ENCODE measurements at regions not wholly inside any gene's neighbourhood (a gene's known extent, or its start where the extent isn't known, plus 50 kb on each side); places are given as distances from the start of the nearest gene placed in this dataset.

DNA sequence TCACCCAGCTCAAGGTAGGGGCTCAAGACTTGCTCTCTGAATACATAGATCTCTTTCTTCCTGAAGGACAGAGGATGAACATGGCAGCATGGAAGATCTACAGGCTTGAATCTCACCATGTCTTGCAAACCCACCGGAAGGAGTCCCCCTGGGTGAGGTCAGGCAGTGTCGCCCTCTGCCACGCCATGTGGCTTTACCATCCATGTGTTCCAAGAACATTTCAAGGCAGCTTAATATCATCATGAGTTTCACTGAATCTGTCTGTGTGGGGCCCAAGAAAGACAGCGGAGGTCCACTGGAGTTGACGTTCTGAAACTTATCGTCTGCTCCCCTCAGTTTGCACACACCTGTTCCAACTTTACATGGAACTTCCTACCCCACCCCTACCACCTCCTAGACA, 1202.6 kb downstream of the TBC1D22A start:
- TF ChIP-seq, protein P1, sequence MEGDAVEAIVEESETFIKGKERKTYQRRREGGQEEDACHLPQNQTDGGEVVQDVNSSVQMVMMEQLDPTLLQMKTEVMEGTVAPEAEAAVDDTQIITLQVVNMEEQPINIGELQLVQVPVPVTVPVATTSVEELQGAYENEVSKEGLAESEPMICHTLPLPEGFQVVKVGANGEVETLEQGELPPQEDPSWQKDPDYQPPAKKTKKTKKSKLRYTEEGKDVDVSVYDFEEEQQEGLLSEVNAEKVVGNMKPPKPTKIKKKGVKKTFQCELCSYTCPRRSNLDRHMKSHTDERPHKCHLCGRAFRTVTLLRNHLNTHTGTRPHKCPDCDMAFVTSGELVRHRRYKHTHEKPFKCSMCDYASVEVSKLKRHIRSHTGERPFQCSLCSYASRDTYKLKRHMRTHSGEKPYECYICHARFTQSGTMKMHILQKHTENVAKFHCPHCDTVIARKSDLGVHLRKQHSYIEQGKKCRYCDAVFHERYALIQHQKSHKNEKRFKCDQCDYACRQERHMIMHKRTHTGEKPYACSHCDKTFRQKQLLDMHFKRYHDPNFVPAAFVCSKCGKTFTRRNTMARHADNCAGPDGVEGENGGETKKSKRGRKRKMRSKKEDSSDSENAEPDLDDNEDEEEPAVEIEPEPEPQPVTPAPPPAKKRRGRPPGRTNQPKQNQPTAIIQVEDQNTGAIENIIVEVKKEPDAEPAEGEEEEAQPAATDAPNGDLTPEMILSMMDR (conservative IDR thresholded peaks at IDR 0.05; ENCODE audit: low read depth, low read length) = no peak
- TF ChIP-seq EZH2 (IDR thresholded peaks at IDR 0.05; ENCODE audit: low read length, unreplicated experiment) = no peak

All from PC-3 (cell line).